ENCODE measurements at regions not wholly inside any gene's neighbourhood (a gene's known extent, or its start where the extent isn't known, plus 50 kb on each side); places are given as distances from the start of the nearest gene placed in this dataset.

DNA sequence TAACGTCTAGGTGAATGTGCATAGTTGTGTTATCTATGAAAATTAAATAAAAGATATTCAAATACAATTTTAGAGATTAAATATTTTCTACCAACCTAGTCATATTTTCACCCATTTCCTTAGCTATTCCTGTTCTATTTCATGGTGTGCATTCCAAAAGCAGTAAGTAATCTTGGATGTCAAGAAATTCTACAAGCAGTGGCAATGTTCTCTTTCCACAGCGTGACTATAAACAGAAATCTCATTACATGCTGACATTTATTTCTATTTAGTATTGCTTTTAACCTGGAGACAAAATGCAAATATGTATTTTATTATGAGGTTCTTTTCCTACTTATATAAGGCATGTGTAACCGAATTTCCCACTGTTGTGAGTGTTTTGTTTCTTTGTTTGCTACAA is 510.0 kb downstream of the ACTL7B start:
- no peaks in the 10 kb centered on the region for H3K36me3 ChIP-seq (ENCODE audit: control insufficient read depth, insufficient read depth, low read length)
- H3K27me3 ChIP-seq (ENCODE audit: control insufficient read depth, insufficient read depth, low read length), result no peaks in the 10 kb centered on the region
- no peaks in the 10 kb centered on the region for H3K9me3 ChIP-seq (ENCODE audit: control insufficient read depth, insufficient read depth, low read depth, low read length)
- H3K27ac ChIP-seq (ENCODE audit: low read depth, low read length), result no peak overlapping the region
- no peak overlapping the region for H3K4me3 ChIP-seq (ENCODE audit: low read depth, low read length)
- H3K9ac ChIP-seq (ENCODE audit: low read length), result no peak overlapping the region
- no peaks in the 10 kb centered on the region for H3K4me1 ChIP-seq (ENCODE audit: control insufficient read depth, insufficient read depth, low read length)

DNA sequence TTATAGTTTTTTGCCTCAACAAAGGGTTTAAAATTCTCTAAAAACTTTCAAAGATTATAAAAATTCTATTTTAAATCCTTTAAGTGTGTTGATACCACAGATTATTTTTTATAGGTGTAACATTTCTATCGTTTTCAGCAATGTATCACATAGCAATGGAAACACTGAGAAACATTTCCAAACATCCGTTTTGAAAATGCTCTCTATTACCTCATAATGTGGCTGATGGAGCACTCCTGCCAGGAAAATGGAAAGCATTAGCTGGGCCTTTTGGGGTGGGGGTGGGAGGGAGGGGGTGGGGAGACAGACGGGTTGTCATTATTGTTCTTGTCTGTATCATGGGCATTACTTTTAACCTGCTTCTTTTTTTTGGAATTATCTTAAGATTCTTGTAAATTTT is 516.5 kb downstream of the ACTL7B start:
- Histone ChIP-seq H3K9ac (ENCODE audit: low read length) (no peak overlapping the region), H3K27me3 (ENCODE audit: control insufficient read depth, insufficient read depth, low read length) (no peaks in the 10 kb centered on the region), H3K4me1 (ENCODE audit: control insufficient read depth, insufficient read depth, low read length) (peaks cover 4% of the 10 kb centered on the region; the same call in 1 of the 2 replicates), H3K9me3 (ENCODE audit: control insufficient read depth, insufficient read depth, low read depth, low read length) (no peaks in the 10 kb centered on the region), H3K4me3 (ENCODE audit: low read depth, low read length) (no peak overlapping the region), H3K27ac (ENCODE audit: low read depth, low read length) (no peak overlapping the region), H3K36me3 (ENCODE audit: control insufficient read depth, insufficient read depth, low read length) (no peaks in the 10 kb centered on the region)

DNA sequence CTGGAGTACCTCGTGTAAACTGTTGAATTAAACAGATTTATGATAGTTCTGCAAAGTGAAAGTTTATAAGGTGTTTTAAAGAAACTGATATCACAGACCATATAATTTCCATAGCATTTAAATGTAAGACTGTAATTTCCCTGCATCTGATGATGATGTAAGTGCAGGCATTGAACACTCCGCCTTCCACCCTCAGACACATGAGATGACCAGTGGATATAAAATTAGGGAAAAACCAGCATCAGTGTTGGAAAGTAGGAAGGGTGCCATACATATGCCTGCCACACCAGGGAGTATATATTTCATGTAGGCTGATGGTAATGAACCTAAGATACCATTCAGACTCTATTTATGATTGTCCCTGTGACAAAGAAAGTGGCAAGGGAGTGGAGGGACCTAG is 519.2 kb downstream of the ACTL7B start:
- peaks cover 16% of the 10 kb centered on the region for H3K4me1 ChIP-seq (ENCODE audit: control insufficient read depth, insufficient read depth, low read length)
- H3K27me3 ChIP-seq (ENCODE audit: control insufficient read depth, insufficient read depth, low read length), result no peaks in the 10 kb centered on the region
- H3K9ac ChIP-seq (ENCODE audit: low read length), result no peak overlapping the region
- no peak overlapping the region for H3K4me3 ChIP-seq (ENCODE audit: low read depth, low read length)
- no peak overlapping the region for H3K27ac ChIP-seq (ENCODE audit: low read depth, low read length)
- H3K36me3 ChIP-seq (ENCODE audit: control insufficient read depth, insufficient read depth, low read length), result no peaks in the 10 kb centered on the region
- no peaks in the 10 kb centered on the region for H3K9me3 ChIP-seq (ENCODE audit: control insufficient read depth, insufficient read depth, low read depth, low read length)

DNA sequence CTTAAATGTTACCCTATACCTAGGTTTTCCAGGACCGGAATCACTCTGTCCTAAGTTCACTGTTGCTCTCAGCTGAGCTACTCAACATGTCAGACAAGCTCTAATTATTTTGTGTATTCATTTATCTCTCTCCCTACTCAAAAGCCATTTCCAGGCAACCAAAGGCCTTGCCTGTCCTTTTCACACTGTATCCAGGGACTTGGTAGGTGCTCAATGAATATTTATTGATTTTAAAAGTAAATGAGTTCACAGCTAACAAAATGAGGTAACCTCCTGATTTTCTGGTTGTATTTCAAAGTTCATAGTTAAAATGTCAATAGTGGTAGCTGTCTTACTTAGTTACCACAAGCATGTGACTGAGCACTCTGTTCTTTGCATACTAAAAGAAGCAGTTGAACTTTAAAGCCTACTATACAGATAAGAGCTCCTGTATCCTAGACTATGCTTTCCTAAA is 522.2 kb downstream of the ACTL7B start:
- 0 out of 2 replicates have a peak, but pooled peaks cover 5% of the 10 kb centered on the region for H3K9me3 ChIP-seq (ENCODE audit: control insufficient read depth, insufficient read depth, low read depth, low read length)
- no peaks in the 10 kb centered on the region for H3K27me3 ChIP-seq (ENCODE audit: control insufficient read depth, insufficient read depth, low read length)
- no peaks in the 10 kb centered on the region for H3K36me3 ChIP-seq (ENCODE audit: control insufficient read depth, insufficient read depth, low read length)
- 0 out of 2 replicates have a peak overlapping the region, but pooled peaks have one; percentile 60 for H3K27ac ChIP-seq (ENCODE audit: low read depth, low read length)
- no peak overlapping the region for H3K9ac ChIP-seq (ENCODE audit: low read length)
- peaks cover 16% of the 10 kb centered on the region for H3K4me1 ChIP-seq (ENCODE audit: control insufficient read depth, insufficient read depth, low read length)
- no peak overlapping the region for H3K4me3 ChIP-seq (ENCODE audit: low read depth, low read length)

DNA sequence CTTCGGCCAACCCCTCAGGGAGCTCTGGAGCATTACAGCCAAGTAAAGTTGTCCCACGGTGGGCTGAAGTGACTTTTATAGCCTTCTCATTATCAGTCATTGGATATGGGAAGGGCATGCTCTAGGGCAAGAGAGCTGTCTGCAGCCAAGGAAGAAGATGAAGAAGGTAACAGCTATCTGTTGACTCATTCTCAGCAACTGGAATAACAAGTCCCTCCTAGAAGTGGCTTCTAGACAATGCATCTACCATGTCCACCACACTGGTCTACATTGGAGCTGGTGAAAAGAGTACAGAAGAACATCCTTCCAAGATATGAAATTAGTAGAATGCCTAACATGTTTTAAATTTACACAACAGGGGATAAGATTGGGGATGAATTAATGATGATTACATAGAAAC is 524.2 kb downstream of the ACTL7B start:
- no peak overlapping the region for H3K27ac ChIP-seq (ENCODE audit: low read depth, low read length)
- H3K36me3 ChIP-seq (ENCODE audit: control insufficient read depth, insufficient read depth, low read length), result no peaks in the 10 kb centered on the region
- no peak overlapping the region for H3K9ac ChIP-seq (ENCODE audit: low read length)
- H3K4me3 ChIP-seq (ENCODE audit: low read depth, low read length), result no peak overlapping the region
- peaks cover 12% of the 10 kb centered on the region; the same call in 1 of the 2 replicates for H3K9me3 ChIP-seq (ENCODE audit: control insufficient read depth, insufficient read depth, low read depth, low read length)
- H3K27me3 ChIP-seq (ENCODE audit: control insufficient read depth, insufficient read depth, low read length), result no peaks in the 10 kb centered on the region
- peaks cover 16% of the 10 kb centered on the region for H3K4me1 ChIP-seq (ENCODE audit: control insufficient read depth, insufficient read depth, low read length)

DNA sequence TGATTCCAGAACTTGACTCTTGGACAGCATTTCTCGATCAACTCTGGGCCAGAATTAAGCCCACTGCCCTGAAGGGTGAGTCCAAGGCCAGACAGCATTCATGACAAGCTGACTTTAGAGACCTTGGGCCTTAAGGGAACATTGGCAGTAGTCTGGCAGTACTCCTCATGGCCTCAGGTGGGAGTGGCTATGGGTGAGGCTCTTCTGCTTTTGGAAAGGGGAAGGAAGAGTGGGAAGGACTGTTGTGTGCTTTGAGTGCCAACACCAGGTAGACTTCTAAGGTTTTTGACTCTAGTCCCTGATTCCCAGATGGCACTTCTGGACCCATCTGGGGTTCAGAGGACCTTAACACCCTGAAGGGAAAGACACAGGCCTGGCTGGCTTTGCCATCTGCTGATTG is 530.4 kb downstream of the ACTL7B start:
- Histone ChIP-seq H3K9me3 (ENCODE audit: control insufficient read depth, insufficient read depth, low read depth, low read length) (peaks cover 12% of the 10 kb centered on the region; the same call in 1 of the 2 replicates), H3K27ac (ENCODE audit: low read depth, low read length) (no peak overlapping the region), H3K4me1 (ENCODE audit: control insufficient read depth, insufficient read depth, low read length) (no peaks in the 10 kb centered on the region), H3K27me3 (ENCODE audit: control insufficient read depth, insufficient read depth, low read length) (no peaks in the 10 kb centered on the region), H3K4me3 (ENCODE audit: low read depth, low read length) (no peak overlapping the region), H3K36me3 (ENCODE audit: control insufficient read depth, insufficient read depth, low read length) (no peaks in the 10 kb centered on the region), H3K9ac (ENCODE audit: low read length) (no peak overlapping the region)

DNA sequence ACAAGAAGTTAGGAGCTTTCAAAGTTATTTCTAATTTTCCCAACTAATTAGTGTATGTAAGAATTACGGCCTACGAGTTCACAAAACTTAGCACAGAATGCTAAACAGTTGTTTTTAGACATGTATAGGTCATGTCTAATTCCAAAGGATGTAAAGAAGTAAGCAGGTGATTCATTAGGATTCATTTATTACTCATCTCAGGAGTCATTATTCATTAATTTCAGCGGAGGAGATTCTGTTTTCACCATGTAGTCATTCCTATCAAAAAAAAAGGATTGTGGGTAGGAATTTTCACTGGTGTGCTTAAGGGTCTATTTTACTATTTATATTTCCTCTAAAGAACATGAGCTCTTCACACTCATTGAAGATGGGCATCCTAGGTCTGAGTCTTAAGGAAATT is 532.2 kb downstream of the ACTL7B start:
- Histone ChIP-seq H3K27ac (ENCODE audit: low read depth, low read length) (no peak overlapping the region), H3K27me3 (ENCODE audit: control insufficient read depth, insufficient read depth, low read length) (no peaks in the 10 kb centered on the region), H3K9me3 (ENCODE audit: control insufficient read depth, insufficient read depth, low read depth, low read length) (peaks cover 7% of the 10 kb centered on the region; the same call in 1 of the 2 replicates), H3K4me1 (ENCODE audit: control insufficient read depth, insufficient read depth, low read length) (no peaks in the 10 kb centered on the region), H3K9ac (ENCODE audit: low read length) (no peak overlapping the region), H3K36me3 (ENCODE audit: control insufficient read depth, insufficient read depth, low read length) (no peaks in the 10 kb centered on the region), H3K4me3 (ENCODE audit: low read depth, low read length) (no peak overlapping the region)

DNA sequence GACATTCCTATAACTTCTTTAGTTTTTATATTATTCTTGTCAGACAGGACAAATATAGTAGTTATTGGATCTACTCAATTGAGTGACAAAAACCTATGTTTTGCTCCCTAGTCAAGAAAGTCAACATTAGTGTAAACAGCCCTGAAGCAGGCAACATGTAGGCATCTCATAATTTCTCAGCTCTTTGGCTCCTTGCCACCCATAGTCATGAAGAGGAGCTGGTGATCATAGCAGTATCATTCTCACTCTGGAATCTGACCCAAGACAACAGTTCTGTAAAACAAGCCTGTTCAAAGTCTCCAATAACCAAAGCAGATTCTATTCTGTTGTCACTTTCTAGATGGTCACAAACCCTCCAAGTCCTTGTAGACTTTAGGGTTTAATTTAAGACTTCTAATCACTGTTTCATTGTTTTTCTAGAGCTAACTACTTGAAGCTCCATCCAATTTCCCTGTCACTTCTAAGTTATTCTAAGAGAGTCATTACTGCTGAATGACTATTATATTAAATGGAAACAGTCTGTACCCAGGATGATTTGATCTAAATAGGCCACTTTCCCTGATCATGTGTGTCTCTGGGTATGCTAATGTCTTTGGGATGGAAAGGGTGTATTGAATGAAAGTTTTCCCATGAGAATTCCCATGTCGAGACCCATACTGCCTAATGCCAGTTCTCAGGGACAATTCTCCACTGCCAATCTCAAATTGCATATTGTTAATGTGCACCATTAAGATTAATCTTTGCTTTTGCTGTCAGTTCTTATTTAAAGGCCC is 533.3 kb downstream of the ACTL7B start:
- Histone ChIP-seq H3K4me3 (ENCODE audit: low read depth, low read length) (no peak overlapping the region), H3K27ac (ENCODE audit: low read depth, low read length) (no peak overlapping the region), H3K36me3 (ENCODE audit: control insufficient read depth, insufficient read depth, low read length) (no peaks in the 10 kb centered on the region), H3K9me3 (ENCODE audit: control insufficient read depth, insufficient read depth, low read depth, low read length) (peaks cover 8% of the 10 kb centered on the region; the same call in 1 of the 2 replicates), H3K27me3 (ENCODE audit: control insufficient read depth, insufficient read depth, low read length) (no peaks in the 10 kb centered on the region), H3K4me1 (ENCODE audit: control insufficient read depth, insufficient read depth, low read length) (no peaks in the 10 kb centered on the region), H3K9ac (ENCODE audit: low read length) (no peak overlapping the region)

DNA sequence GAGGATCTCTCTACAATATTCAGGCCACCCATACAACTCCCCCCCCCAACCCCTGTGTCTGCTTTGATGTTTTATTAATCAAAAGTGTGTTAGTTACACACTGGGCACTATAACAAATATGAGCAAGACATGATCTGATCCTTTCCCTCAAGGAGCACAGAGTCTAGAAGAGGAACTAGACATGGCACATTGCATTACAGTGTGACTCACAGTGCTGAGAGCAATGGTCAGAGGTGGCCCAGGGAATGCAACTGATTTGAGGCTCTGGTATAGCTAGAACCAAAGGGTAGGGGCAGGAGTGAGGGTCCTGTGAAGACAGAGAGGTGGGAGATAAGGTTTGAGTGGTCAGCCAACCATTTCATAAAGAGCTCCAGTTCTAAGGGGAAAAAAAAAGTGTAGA is 539.2 kb downstream of the ACTL7B start:
- Histone ChIP-seq H3K9ac (ENCODE audit: low read length) (no peak overlapping the region), H3K36me3 (ENCODE audit: control insufficient read depth, insufficient read depth, low read length) (no peaks in the 10 kb centered on the region), H3K27me3 (ENCODE audit: control insufficient read depth, insufficient read depth, low read length) (no peaks in the 10 kb centered on the region), H3K9me3 (ENCODE audit: control insufficient read depth, insufficient read depth, low read depth, low read length) (peaks cover 16% of the 10 kb centered on the region), H3K4me1 (ENCODE audit: control insufficient read depth, insufficient read depth, low read length) (no peaks in the 10 kb centered on the region), H3K27ac (ENCODE audit: low read depth, low read length) (no peak overlapping the region), H3K4me3 (ENCODE audit: low read depth, low read length) (no peak overlapping the region)

DNA sequence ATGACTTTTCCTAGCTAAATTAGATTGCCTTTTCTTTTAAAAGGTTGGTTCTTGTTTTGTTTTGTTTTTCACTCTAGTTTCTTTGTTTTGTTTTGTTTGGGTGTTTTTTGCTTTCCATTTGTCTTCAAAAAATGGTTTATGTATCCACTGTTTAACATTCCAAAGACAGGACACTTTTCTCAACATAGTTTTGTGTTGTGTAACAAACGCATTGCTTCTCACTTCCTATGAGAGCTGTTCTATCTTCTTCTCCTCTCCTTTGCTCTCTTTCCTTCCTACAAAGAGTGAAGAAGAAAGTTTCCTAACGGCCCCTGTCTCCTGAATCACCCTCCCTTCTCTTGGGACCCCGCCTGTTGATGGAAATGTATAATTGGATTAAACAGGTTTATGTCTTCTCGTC is 539.7 kb downstream of the ACTL7B start:
- Histone ChIP-seq H3K9ac (ENCODE audit: low read length) (no peak overlapping the region), H3K4me1 (ENCODE audit: control insufficient read depth, insufficient read depth, low read length) (no peaks in the 10 kb centered on the region), H3K9me3 (ENCODE audit: control insufficient read depth, insufficient read depth, low read depth, low read length) (peaks cover 16% of the 10 kb centered on the region), H3K27ac (ENCODE audit: low read depth, low read length) (no peak overlapping the region), H3K36me3 (ENCODE audit: control insufficient read depth, insufficient read depth, low read length) (no peaks in the 10 kb centered on the region), H3K27me3 (ENCODE audit: control insufficient read depth, insufficient read depth, low read length) (no peaks in the 10 kb centered on the region), H3K4me3 (ENCODE audit: low read depth, low read length) (no peak overlapping the region)

DNA sequence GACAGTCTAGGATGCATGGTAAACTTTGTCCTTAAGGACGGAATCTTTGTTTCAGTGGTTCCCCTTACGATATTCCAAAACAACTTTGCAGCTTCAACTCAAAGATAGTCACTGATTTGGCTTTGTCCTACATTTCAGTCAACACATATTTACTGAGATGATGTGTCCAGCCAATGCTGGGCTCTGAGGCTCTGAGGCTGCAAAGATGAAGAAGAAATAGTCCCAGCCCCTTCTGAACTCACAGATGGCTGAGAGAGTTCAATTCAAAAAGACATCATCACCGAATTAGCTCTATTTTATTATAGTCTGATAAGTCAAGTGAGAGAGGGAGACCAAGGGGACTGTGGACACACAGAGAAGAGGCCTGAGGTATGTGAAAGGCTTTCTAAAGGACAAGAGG is 544.0 kb downstream of the ACTL7B start:
- H3K27me3 ChIP-seq (ENCODE audit: control insufficient read depth, insufficient read depth, low read length), result no peaks in the 10 kb centered on the region
- H3K9me3 ChIP-seq (ENCODE audit: control insufficient read depth, insufficient read depth, low read depth, low read length), result peaks cover 5% of the 10 kb centered on the region; the same call in 1 of the 2 replicates
- no peak overlapping the region for H3K27ac ChIP-seq (ENCODE audit: low read depth, low read length)
- H3K9ac ChIP-seq (ENCODE audit: low read length), result no peak overlapping the region
- no peaks in the 10 kb centered on the region for H3K36me3 ChIP-seq (ENCODE audit: control insufficient read depth, insufficient read depth, low read length)
- no peak overlapping the region for H3K4me3 ChIP-seq (ENCODE audit: low read depth, low read length)
- no peaks in the 10 kb centered on the region for H3K4me1 ChIP-seq (ENCODE audit: control insufficient read depth, insufficient read depth, low read length)

Measured in HUES6 (cell line).